ENCODE measurements at regions not wholly inside any gene's neighbourhood (a gene's known extent, or its start where the extent isn't known, plus 50 kb on each side); places are given as distances from the start of the nearest gene placed in this dataset.

- no peaks in the 10 kb centered on the region for H3K36me3 Mint-ChIP-seq
- peaks cover 3% of the 10 kb centered on the region for H3K9me3 ChIP-seq (ENCODE audit: control insufficient read depth, insufficient read depth, low read length)
- no peak for DNase-seq
- H3K4me3 ChIP-seq (ENCODE audit: low read length) = no peak overlapping the region
- H3K27me3 Mint-ChIP-seq (ENCODE audit: low read depth in 2 of 2) = no peaks in the 10 kb centered on the region
- H3K4me1 Mint-ChIP-seq = no peaks in the 10 kb centered on the region
- H3K4me3 Mint-ChIP-seq = no peak overlapping the region
- intact Hi-C loops (cut with micrococcal nuclease) = no loop called here
- 81% methylated on average over 2 of the region's 2 CpGs for WGBS (ENCODE audit: insufficient coverage)
- no peaks in the 10 kb centered on the region for H3K4me1 ChIP-seq (ENCODE audit: control insufficient read depth, insufficient read depth, low read length)
- H3K9me3 Mint-ChIP-seq = peaks cover 13 to 18% of the 10 kb centered on the region in 2 donors
- H3K27me3 ChIP-seq (ENCODE audit: control insufficient read depth, insufficient read depth, low read length) = no peaks in the 10 kb centered on the region
- no peak overlapping the region for H3K27ac ChIP-seq (ENCODE audit: low read length)
- H3K36me3 ChIP-seq (ENCODE audit: control insufficient read depth, insufficient read depth, low read length) = no peaks in the 10 kb centered on the region
- no peak for TF ChIP-seq CTCF (IDR thresholded peaks at IDR 0.05)
- H3K27ac Mint-ChIP-seq = no peak overlapping the region
- no peak for ATAC-seq
These were observed 592.4 kb upstream of the SEL1L start for GRCh38 chr14:82126006-82126405.

- H3K4me1 ChIP-seq (ENCODE audit: control insufficient read depth, insufficient read depth, low read length) = no peaks in the 10 kb centered on the region
- ATAC-seq = no peak
- no peaks in the 10 kb centered on the region for H3K9me3 ChIP-seq (ENCODE audit: control insufficient read depth, insufficient read depth, low read length)
- intact Hi-C loops (cut with micrococcal nuclease) = no loop called here
- Mint-ChIP-seq H3K27ac (no peak overlapping the region), H3K9me3 (peaks cover 10 to 12% of the 10 kb centered on the region in 2 donors), H3K36me3 (no peaks in the 10 kb centered on the region), H3K27me3 (ENCODE audit: low read depth in 2 of 2) (no peaks in the 10 kb centered on the region), H3K4me3 (no peak overlapping the region), H3K4me1 (no peaks in the 10 kb centered on the region)
- no peak overlapping the region for H3K4me3 ChIP-seq (ENCODE audit: low read length)
- H3K27me3 ChIP-seq (ENCODE audit: control insufficient read depth, insufficient read depth, low read length) = no peaks in the 10 kb centered on the region
- no peak for TF ChIP-seq CTCF (IDR thresholded peaks at IDR 0.05)
- DNase-seq = no peak
- no CpG with 5 or more reads among the region's 1 CpG for WGBS (ENCODE audit: insufficient coverage)
- no peaks in the 10 kb centered on the region for H3K36me3 ChIP-seq (ENCODE audit: control insufficient read depth, insufficient read depth, low read length)
- no peak overlapping the region for H3K27ac ChIP-seq (ENCODE audit: low read length)
These were observed 600.8 kb upstream of the SEL1L start for GRCh38 chr14:82134411-82134810.

DNA sequence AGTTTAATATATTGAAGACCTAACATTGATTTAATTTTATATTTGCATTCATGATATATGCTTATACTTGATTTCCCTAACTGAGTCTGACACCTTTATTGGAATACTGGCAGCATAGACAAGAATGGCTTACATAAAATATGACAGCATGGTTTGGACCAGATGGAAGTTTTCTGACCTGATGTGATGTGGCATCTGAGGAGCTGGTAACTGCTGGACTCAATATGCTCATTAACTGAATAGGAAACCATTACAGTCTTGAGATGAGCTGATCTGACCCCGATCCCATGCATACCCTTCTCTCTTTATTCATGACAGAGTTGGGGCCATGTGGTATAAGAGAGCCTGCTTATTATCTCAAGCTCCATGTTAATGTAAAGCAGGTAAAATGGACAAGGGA lies 604.8 kb upstream of the SEL1L start:
- intact Hi-C loops (cut with micrococcal nuclease) = no loop called here
- no peak overlapping the region for H3K4me3 ChIP-seq (ENCODE audit: low read length)
- H3K27me3 Mint-ChIP-seq (ENCODE audit: low read depth in 2 of 2) = no peaks in the 10 kb centered on the region
- H3K4me3 Mint-ChIP-seq = no peak overlapping the region
- peaks cover 11% of the 10 kb centered on the region for H3K9me3 ChIP-seq (ENCODE audit: control insufficient read depth, insufficient read depth, low read length)
- no peak for DNase-seq
- TF ChIP-seq CTCF (IDR thresholded peaks at IDR 0.05) = no peak
- H3K27ac ChIP-seq (ENCODE audit: low read length) = no peak overlapping the region
- H3K36me3 Mint-ChIP-seq = no peaks in the 10 kb centered on the region
- no peaks in the 10 kb centered on the region for H3K4me1 ChIP-seq (ENCODE audit: control insufficient read depth, insufficient read depth, low read length)
- H3K4me1 Mint-ChIP-seq = no peaks in the 10 kb centered on the region
- peaks cover 10 to 11% of the 10 kb centered on the region in 2 donors for H3K9me3 Mint-ChIP-seq
- H3K27ac Mint-ChIP-seq = no peak overlapping the region
- WGBS (ENCODE audit: insufficient coverage) = 33% methylated on average over 1 of the region's 1 CpG
- no peaks in the 10 kb centered on the region for H3K27me3 ChIP-seq (ENCODE audit: control insufficient read depth, insufficient read depth, low read length)
- no peak for ATAC-seq
- no peaks in the 10 kb centered on the region for H3K36me3 ChIP-seq (ENCODE audit: control insufficient read depth, insufficient read depth, low read length)

DNA sequence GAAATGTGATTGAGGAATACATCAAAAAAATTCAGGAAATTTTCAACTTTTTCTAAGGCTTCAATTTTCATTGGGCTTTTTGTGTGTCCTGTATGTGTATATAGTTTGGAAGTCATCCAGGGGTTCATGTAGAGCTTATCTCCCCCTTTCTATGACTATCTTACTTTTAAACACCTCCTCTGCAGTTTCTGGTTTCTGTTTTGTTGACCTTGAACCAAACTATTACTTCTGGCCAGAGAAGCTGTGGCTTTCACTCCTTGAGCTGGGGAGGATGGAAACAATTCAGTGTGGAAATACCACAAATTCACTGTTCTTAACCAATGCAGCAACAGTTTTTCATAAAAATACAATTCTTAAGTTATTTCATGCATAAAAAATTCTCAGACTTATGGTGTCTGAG lies 613.2 kb upstream of the SEL1L start:
- no peak overlapping the region for H3K27ac Mint-ChIP-seq
- intact Hi-C loops (cut with micrococcal nuclease) = no loop called here
- Histone ChIP-seq H3K27ac (ENCODE audit: low read length) (no peak overlapping the region), H3K36me3 (ENCODE audit: control insufficient read depth, insufficient read depth, low read length) (no peaks in the 10 kb centered on the region), H3K9me3 (ENCODE audit: control insufficient read depth, insufficient read depth, low read length) (peaks cover 3% of the 10 kb centered on the region), H3K27me3 (ENCODE audit: control insufficient read depth, insufficient read depth, low read length) (no peaks in the 10 kb centered on the region), H3K4me1 (ENCODE audit: control insufficient read depth, insufficient read depth, low read length) (no peaks in the 10 kb centered on the region), H3K4me3 (ENCODE audit: low read length) (no peak overlapping the region)
- peaks cover 11 to 14% of the 10 kb centered on the region in 2 donors for H3K9me3 Mint-ChIP-seq
- TF ChIP-seq CTCF (IDR thresholded peaks at IDR 0.05) = no peak
- no peak overlapping the region for H3K4me3 Mint-ChIP-seq
- ATAC-seq = no peak
- no peaks in the 10 kb centered on the region for H3K4me1 Mint-ChIP-seq
- no peak for DNase-seq
- no peaks in the 10 kb centered on the region for H3K36me3 Mint-ChIP-seq
- no peaks in the 10 kb centered on the region for H3K27me3 Mint-ChIP-seq (ENCODE audit: low read depth in 2 of 2)

All from natural killer cell (primary cell).